SK-N-SH treated with all-trans-retinoic acid at 6 μM for 48 hours (cell line): ENCODE measurements at regions not wholly inside any gene's neighbourhood (a gene's known extent, or its start where the extent isn't known, plus 50 kb on each side); places are given as distances from the start of the nearest gene placed in this dataset.

Experiments used
- BACH2 ChIP-seq: fragments of 250-450 bp; sonication (Bioruptor Pico); IDR thresholded peaks from 2 replicates; pipeline ENCODE4 v1.9.0; 2021; ENCODE audit warnings: mild to moderate bottlenecking, borderline replicate concordance
- ESRRG ChIP-seq: fragments of 250-450 bp; sonication (Bioruptor Pico); IDR thresholded peaks from 2 replicates; pipeline ENCODE4 v1.6.1; 2021; ENCODE audit warnings: mild to moderate bottlenecking
- ISL1 ChIP-seq: fragments of 250-450 bp; sonication (Bioruptor Pico); IDR thresholded peaks from 2 replicates; pipeline ENCODE4 v2.1.2; 2022; ENCODE audit warnings: mild to moderate bottlenecking, moderate library complexity
- ZC3H10 ChIP-seq: fragments of 250-450 bp; sonication (Bioruptor Pico); IDR thresholded peaks from 2 replicates; pipeline ENCODE4 v1.5.1; 2021; ENCODE audit warnings: mild to moderate bottlenecking, moderate library complexity
- ZFP3 ChIP-seq: fragments of 250-450 bp; sonication (Bioruptor Pico); IDR thresholded peaks from 2 replicates; pipeline ENCODE4 v1.5.0; 2020; ENCODE audit warnings: mild to moderate bottlenecking, moderate library complexity

DNA sequence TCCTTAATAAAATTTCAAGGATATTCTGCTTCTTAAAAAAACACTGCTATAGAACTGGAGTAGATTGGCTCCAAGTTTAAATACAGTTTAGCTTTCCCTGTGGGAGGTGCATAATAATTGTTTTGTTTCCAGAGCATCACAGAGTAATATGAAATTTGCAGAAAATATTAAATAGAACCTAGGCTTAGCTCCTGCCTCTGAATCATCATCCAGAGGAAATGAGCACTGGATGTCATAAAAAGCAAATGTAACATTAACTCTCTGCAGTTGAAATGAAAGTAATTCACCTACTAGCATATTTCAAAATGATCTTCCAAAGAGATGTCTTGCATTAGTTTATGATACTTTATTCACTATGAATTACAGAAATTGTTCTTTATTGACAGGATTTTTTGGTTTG lies 769.8 kb downstream of the C12orf50 start:
- no peak for TF ChIP-seq ZC3H10 (CRISPR knock-in tag)
- TF ChIP-seq ESRRG (CRISPR knock-in tag): no peak
- TF ChIP-seq ISL1 (CRISPR knock-in tag): no peak
- TF ChIP-seq ZFP3 (CRISPR knock-in tag): no peak
- TF ChIP-seq BACH2: no peak
